HepG2 (cell line): ENCODE measurements at regions not wholly inside any gene's neighbourhood (a gene's known extent, or its start where the extent isn't known, plus 50 kb on each side); places are given as distances from the start of the nearest gene placed in this dataset.

Source experiments
- BCL6 ChIP-seq: IDR thresholded peaks from 2 replicates; pipeline ENCODE4 v1.6.1; 2016; ENCODE audit warnings: missing genetic modification reagents, missing compliant biosample characterization
- ETV6 ChIP-seq: sonication (generic); formaldehyde crosslinking; conservative IDR thresholded peaks from 2 replicates; pipeline ENCODE4 v1.4.0; 2020; ENCODE audit warnings: missing genetic modification reagents
- JARID2 ChIP-seq: sonication (generic); formaldehyde crosslinking; IDR thresholded peaks from 2 replicates; pipeline ENCODE4 v1.8.1; 2023; ENCODE audit warnings: missing genetic modification reagents, inconsistent platforms; ENCODE audit not compliant: insufficient replicate concordance
- MED1 ChIP-seq: sonication (generic); formaldehyde crosslinking; IDR thresholded peaks from 2 replicates; pipeline ENCODE4 v1.4.0; 2020; ENCODE audit warnings: missing genetic modification reagents
- MEF2D ChIP-seq: sonication (generic); formaldehyde crosslinking; IDR thresholded peaks from 2 replicates; pipeline ENCODE4 v1.5.1; 2020; ENCODE audit warnings: mild to moderate bottlenecking, missing genetic modification reagents
- POGZ ChIP-seq: sonication (generic); formaldehyde crosslinking; IDR thresholded peaks from 2 replicates; pipeline ENCODE4 v1.4.0; 2020; ENCODE audit warnings: mild to moderate bottlenecking, missing genetic modification reagents
- REL ChIP-seq: sonication (generic); formaldehyde crosslinking; conservative IDR thresholded peaks from 2 replicates; pipeline ENCODE4 v1.8.0; 2022; ENCODE audit warnings: mild to moderate bottlenecking, missing genetic modification reagents, moderate library complexity
- ZFP90 ChIP-seq: sonication (generic); formaldehyde crosslinking; IDR thresholded peaks from 2 replicates; pipeline ENCODE4 v1.8.0; 2022; ENCODE audit warnings: missing genetic modification reagents, mild to moderate bottlenecking, inconsistent platforms, borderline replicate concordance
- ZNF142 ChIP-seq: sonication (generic); formaldehyde crosslinking; IDR thresholded peaks from 2 replicates; pipeline ENCODE4 v1.4.0; 2020; ENCODE audit warnings: missing genetic modification reagents
- ZNF546 ChIP-seq: sonication (generic); formaldehyde crosslinking; conservative IDR thresholded peaks from 2 replicates; pipeline ENCODE4 v1.8.1; 2023; ENCODE audit warnings: mild to moderate bottlenecking, missing genetic modification reagents
- ZNF577 ChIP-seq: sonication (generic); formaldehyde crosslinking; IDR thresholded peaks from 2 replicates; pipeline ENCODE4 v1.4.0; 2020; ENCODE audit warnings: mild to moderate bottlenecking, low read depth, missing genetic modification reagents, borderline replicate concordance
- TF ChIP-seq, protein P1 (sequence below): sonication (generic); formaldehyde crosslinking; IDR thresholded peaks from 2 replicates; pipeline ENCODE4 v1.4.0; 2020; ENCODE audit warnings: missing genetic modification reagents
- TF ChIP-seq, protein P2 (sequence below): sonication (generic); formaldehyde crosslinking; IDR thresholded peaks from 2 replicates; pipeline ENCODE4 v1.4.0; 2020; ENCODE audit warnings: missing genetic modification reagents
- TF ChIP-seq, protein P3 (sequence below): sonication (generic); formaldehyde crosslinking; IDR thresholded peaks from 2 replicates; pipeline ENCODE4 v1.4.0; 2020; ENCODE audit warnings: missing genetic modification reagents

DNA sequence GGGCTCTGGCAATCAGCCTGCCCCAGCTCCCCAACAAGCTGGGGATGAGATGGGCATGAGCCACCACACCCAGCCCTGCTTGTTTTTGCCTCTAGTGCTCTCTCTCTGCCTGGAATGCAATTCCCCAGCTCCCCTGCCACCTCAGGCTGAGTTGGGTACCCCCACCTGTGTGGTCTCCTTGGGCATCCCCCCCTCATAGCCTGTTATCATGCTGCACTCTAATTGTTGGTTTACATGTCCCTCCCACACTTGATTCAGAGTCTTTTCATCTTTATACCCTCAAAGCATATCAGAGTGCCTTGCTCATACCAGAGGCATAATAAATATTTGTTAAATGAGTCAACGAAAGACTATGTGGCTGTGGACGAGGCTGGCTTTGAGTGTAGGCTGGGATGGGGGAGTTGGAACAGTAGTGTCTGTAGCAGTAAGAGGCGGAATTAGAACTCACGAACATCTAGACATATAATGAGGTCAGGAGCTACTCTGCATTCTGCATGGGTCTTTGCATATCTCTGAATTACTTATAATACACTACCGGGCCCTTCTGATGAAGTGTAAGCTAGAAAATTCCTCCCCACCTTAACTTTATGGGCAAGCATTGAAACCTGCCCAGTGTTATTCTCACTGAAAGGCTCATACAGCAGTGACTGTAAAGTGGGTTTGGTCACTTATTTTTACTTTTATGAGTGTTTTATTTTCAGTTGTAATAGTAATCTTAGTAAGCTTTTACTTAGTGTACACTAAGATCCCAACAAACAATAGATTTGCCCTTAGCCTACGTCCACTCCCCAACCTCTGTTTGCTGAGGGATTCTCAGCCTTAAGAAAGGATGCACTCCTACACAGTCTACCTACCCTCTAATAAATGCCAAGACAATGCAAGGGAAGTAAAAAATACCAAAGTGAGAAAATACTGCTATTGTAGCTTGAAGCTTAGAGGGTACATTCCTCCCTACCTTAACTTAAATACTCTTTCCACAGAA is 58.7 kb downstream of the EDN1 start (continued):
- no peak for TF ChIP-seq ETV6 (CRISPR knock-in tag)
- TF ChIP-seq, protein P1, sequence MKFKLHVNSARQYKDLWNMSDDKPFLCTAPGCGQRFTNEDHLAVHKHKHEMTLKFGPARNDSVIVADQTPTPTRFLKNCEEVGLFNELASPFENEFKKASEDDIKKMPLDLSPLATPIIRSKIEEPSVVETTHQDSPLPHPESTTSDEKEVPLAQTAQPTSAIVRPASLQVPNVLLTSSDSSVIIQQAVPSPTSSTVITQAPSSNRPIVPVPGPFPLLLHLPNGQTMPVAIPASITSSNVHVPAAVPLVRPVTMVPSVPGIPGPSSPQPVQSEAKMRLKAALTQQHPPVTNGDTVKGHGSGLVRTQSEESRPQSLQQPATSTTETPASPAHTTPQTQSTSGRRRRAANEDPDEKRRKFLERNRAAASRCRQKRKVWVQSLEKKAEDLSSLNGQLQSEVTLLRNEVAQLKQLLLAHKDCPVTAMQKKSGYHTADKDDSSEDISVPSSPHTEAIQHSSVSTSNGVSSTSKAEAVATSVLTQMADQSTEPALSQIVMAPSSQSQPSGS (CRISPR knock-in tag) = peak; percentile 50; the same call in 1 of the 2 replicates
- TF ChIP-seq ZNF546 = no peak
- TF ChIP-seq ZNF577 = no peak
- peak; percentile 98 for TF ChIP-seq ZNF142
- peak; percentile 64 for TF ChIP-seq BCL6 (CRISPR knock-in tag)
- no peak for TF ChIP-seq REL (CRISPR knock-in tag)
- TF ChIP-seq, protein P2, sequence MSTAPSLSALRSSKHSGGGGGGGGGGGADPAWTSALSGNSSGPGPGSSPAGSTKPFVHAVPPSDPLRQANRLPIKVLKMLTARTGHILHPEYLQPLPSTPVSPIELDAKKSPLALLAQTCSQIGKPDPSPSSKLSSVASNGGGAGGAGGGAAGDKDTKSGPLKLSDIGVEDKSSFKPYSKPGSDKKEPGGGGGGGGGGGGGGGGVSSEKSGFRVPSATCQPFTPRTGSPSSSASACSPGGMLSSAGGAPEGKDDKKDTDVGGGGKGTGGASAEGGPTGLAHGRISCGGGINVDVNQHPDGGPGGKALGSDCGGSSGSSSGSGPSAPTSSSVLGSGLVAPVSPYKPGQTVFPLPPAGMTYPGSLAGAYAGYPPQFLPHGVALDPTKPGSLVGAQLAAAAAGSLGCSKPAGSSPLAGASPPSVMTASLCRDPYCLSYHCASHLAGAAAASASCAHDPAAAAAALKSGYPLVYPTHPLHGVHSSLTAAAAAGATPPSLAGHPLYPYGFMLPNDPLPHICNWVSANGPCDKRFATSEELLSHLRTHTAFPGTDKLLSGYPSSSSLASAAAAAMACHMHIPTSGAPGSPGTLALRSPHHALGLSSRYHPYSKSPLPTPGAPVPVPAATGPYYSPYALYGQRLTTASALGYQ (CRISPR knock-in tag) = peak; percentile 94; the same call in 1 of the 2 replicates
- TF ChIP-seq JARID2 (CRISPR knock-in tag) = no peak
- peak; percentile 56; the same call in 1 of the 2 replicates for TF ChIP-seq POGZ (CRISPR knock-in tag)
- TF ChIP-seq, protein P3, sequence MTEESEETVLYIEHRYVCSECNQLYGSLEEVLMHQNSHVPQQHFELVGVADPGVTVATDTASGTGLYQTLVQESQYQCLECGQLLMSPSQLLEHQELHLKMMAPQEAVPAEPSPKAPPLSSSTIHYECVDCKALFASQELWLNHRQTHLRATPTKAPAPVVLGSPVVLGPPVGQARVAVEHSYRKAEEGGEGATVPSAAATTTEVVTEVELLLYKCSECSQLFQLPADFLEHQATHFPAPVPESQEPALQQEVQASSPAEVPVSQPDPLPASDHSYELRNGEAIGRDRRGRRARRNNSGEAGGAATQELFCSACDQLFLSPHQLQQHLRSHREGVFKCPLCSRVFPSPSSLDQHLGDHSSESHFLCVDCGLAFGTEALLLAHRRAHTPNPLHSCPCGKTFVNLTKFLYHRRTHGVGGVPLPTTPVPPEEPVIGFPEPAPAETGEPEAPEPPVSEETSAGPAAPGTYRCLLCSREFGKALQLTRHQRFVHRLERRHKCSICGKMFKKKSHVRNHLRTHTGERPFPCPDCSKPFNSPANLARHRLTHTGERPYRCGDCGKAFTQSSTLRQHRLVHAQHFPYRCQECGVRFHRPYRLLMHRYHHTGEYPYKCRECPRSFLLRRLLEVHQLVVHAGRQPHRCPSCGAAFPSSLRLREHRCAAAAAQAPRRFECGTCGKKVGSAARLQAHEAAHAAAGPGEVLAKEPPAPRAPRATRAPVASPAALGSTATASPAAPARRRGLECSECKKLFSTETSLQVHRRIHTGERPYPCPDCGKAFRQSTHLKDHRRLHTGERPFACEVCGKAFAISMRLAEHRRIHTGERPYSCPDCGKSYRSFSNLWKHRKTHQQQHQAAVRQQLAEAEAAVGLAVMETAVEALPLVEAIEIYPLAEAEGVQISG = peak; percentile 38; the same call in 1 of the 2 replicates
- TF ChIP-seq MED1 (CRISPR knock-in tag) = peak; percentile 95
- peak; percentile 68; the same call in 1 of the 2 replicates for TF ChIP-seq MEF2D (CRISPR knock-in tag)
- TF ChIP-seq ZFP90 (CRISPR knock-in tag) = no peak
